Mesenchymal stem cell (in vitro differentiated cells and primary cell): ENCODE measurements at regions not wholly inside any gene's neighbourhood (a gene's known extent, or its start where the extent isn't known, plus 50 kb on each side); places are given as distances from the start of the nearest gene placed in this dataset.

ENCODE experiments used
- DNase-seq: peaks from one replicate; pipeline ENCODE4 v3.0.0-alpha.2; 2013
- H2AFZ ChIP-seq: one replicate; pipeline ENCODE4 v1.6.1; 2013; ENCODE audit warnings: low read depth, mild to moderate bottlenecking, control low read depth, inconsistent platforms, low read length, moderate library complexity
- H2AK5ac ChIP-seq: 2 replicates; pipeline ENCODE4 v1.6.1; 2013; ENCODE audit warnings: low read length, moderate library complexity, mild to moderate bottlenecking, inconsistent platforms; ENCODE audit not compliant: severe bottlenecking
- H2BK120ac ChIP-seq: one replicate; pipeline ENCODE4 v1.6.1; 2013; ENCODE audit warnings: low read depth, mild to moderate bottlenecking, inconsistent platforms, low read length, moderate library complexity
- H2BK12ac ChIP-seq, 2 experiments: one replicate each; pipeline ENCODE4 v1.6.1; 2013; ENCODE audit warnings: inconsistent platforms in 2 of 2, low read length in 2 of 2, mild to moderate bottlenecking in 2 of 2, moderate library complexity in 2 of 2, control low read depth in 1 of 2
- H2BK15ac ChIP-seq: one replicate; pipeline ENCODE4 v1.6.1; 2013; ENCODE audit warnings: mild to moderate bottlenecking, low read depth, inconsistent platforms; ENCODE audit not compliant: poor library complexity, severe bottlenecking
- H2BK5ac ChIP-seq: 2 replicates; pipeline ENCODE4 v1.6.1; 2013; ENCODE audit warnings: low read depth, mild to moderate bottlenecking, low read length, control low read depth, inconsistent platforms; ENCODE audit not compliant: poor library complexity, severe bottlenecking
- H3K14ac ChIP-seq, 2 experiments: one replicate each; pipeline ENCODE4 v1.6.1; 2013; ENCODE audit warnings: inconsistent platforms in 2 of 2, low read length in 2 of 2, control low read depth in 1 of 2, mild to moderate bottlenecking in 1 of 2, moderate library complexity in 1 of 2
- H3K18ac ChIP-seq, 2 experiments: one replicate each; pipeline ENCODE4 v1.6.1; 2013; ENCODE audit warnings: inconsistent platforms in 2 of 2, low read length in 2 of 2, control low read depth in 1 of 2, low read depth in 1 of 2, mild to moderate bottlenecking in 1 of 2
- H3K23ac ChIP-seq, 2 experiments: one replicate each; pipeline ENCODE4 v1.6.1; 2013; ENCODE audit warnings: inconsistent platforms in 2 of 2, low read length in 2 of 2, mild to moderate bottlenecking in 2 of 2, moderate library complexity in 2 of 2, control low read depth in 1 of 2
- H3K27ac ChIP-seq: 2 replicates; pipeline ENCODE4 v1.5.1; 2013; ENCODE audit warnings: mild to moderate bottlenecking, moderate library complexity, low read length, control low read depth, inconsistent platforms; ENCODE audit not compliant: poor library complexity, severe bottlenecking
- H3K27me3 ChIP-seq, 2 experiments: 2 replicates each; pipeline versions ENCODE4 v1.6.1 to v1.7.0; 2013; ENCODE audit warnings: low read length in 2 of 2, mild to moderate bottlenecking in 2 of 2, moderate library complexity in 2 of 2, control low read depth in 1 of 2, inconsistent platforms in 1 of 2; ENCODE audit not compliant: control insufficient read depth in 1 of 2, insufficient read depth in 1 of 2
- H3K36me3 ChIP-seq, 2 experiments: 2 replicates each; pipeline versions ENCODE4 v1.6.1 to v1.7.0; 2013; ENCODE audit warnings: low read length in 2 of 2, control low read depth in 1 of 2, inconsistent platforms in 1 of 2, low read depth in 1 of 2, mild to moderate bottlenecking in 1 of 2; ENCODE audit not compliant: insufficient read depth in 2 of 2, control insufficient read depth in 1 of 2
- H3K4ac ChIP-seq, 2 experiments: one replicate each; pipeline ENCODE4 v1.6.1; 2013; ENCODE audit warnings: inconsistent platforms in 2 of 2, low read length in 2 of 2, mild to moderate bottlenecking in 2 of 2, moderate library complexity in 2 of 2, control low read depth in 1 of 2, low read depth in 1 of 2
- H3K4me1 ChIP-seq: 2 replicates; pipeline ENCODE4 v1.6.1; 2013; ENCODE audit warnings: low read depth, low read length, control low read depth; ENCODE audit not compliant: control insufficient read depth, insufficient read depth
- H3K4me2 ChIP-seq: 2 replicates; pipeline ENCODE4 v1.6.1; 2013; ENCODE audit warnings: low read length, mild to moderate bottlenecking, inconsistent platforms; ENCODE audit not compliant: poor library complexity, severe bottlenecking
- H3K4me3 ChIP-seq, 2 experiments: 2 replicates each; pipeline versions ENCODE4 v1.5.1 to v1.7.0; 2013; ENCODE audit warnings: low read length in 2 of 2, mild to moderate bottlenecking in 2 of 2, control low read depth in 1 of 2, low read depth in 1 of 2; ENCODE audit not compliant: insufficient read depth in 1 of 2
- H3K79me1 ChIP-seq: replicated peaks from 2 replicates; pipeline ENCODE4 v1.6.1; 2013; ENCODE audit warnings: mild to moderate bottlenecking, control low read depth, low read length, inconsistent platforms; ENCODE audit not compliant: poor library complexity, severe bottlenecking
- H3K9ac ChIP-seq: 2 replicates; pipeline ENCODE4 v1.7.0; 2013; ENCODE audit warnings: mild to moderate bottlenecking, low read length, moderate library complexity
- H3K9me3 ChIP-seq: 2 replicates; pipeline ENCODE4 v1.7.0; 2013; ENCODE audit warnings: mild to moderate bottlenecking, low read length; ENCODE audit not compliant: control insufficient read depth
- H4K8ac ChIP-seq: one replicate; pipeline ENCODE4 v1.6.1; 2013; ENCODE audit warnings: inconsistent platforms, mild to moderate bottlenecking, low read length, moderate library complexity
- H4K91ac ChIP-seq: one replicate; pipeline ENCODE4 v1.6.1; 2013; ENCODE audit warnings: mild to moderate bottlenecking, low read length, inconsistent platforms
- WGBS: methylation state at CpG from one replicate; pipeline ENCODE4 v1.1.7; 2013; ENCODE audit warnings: mixed read lengths; 5-methylcytosine and 5-hydroxymethylcytosine counted together

GRCh38 chr1:67973051-67973450, 77.4 kb downstream of the DIRAS3 start:
- Histone ChIP-seq H4K8ac (no peak overlapping the region), H2BK5ac (no peak overlapping the region), H3K14ac (no peak overlapping the region), H3K79me1 (no peaks in the 10 kb centered on the region), H3K36me3 (no peaks in the 10 kb centered on the region), H2BK15ac (no peak overlapping the region), H3K9me3 (no peaks in the 10 kb centered on the region), H3K4me1 (no peaks in the 10 kb centered on the region), H3K9ac (no peak overlapping the region), H3K27ac (no peak overlapping the region), H2AK5ac (no peak overlapping the region), H3K4me3 (no peak overlapping the region), H3K27me3 (no peaks in the 10 kb centered on the region), H3K18ac (no peak overlapping the region), H3K4me2 (no peak overlapping the region), H3K23ac (no peak overlapping the region), H2AFZ (no peak overlapping the region), H3K4ac (no peak overlapping the region), H4K91ac (no peak overlapping the region), H2BK12ac (no peak overlapping the region), H2BK120ac (no peak overlapping the region)
- DNase-seq, result no peak

DNA sequence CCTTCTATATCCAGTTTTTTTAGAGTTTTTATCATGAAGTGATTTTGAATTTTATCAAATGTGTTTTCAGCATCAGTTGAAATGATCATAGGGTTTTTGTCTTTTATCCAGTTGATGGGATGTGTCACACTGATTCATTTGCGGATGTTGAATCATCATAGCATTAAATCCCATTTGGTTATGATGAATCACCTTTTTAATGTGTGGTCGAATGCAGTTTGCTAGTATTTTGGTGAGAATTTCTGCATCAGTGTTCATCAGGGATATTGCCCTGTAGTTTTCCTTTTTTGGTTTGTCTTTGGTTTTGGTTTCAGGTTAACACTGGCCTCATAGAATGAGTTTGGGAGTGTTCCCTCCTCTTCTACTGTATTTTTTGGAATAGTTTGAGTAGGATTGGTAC, 80.3 kb downstream of the DIRAS3 start:
- Histone ChIP-seq H3K9me3 (peaks cover 3% of the 10 kb centered on the region), H3K27ac (peak overlapping the region; percentile 35), H3K23ac (no peak overlapping the region), H2BK120ac (no peak overlapping the region), H3K9ac (peak overlapping the region; percentile 72), H3K4me2 (no peak overlapping the region), H4K8ac (no peak overlapping the region), H2BK12ac (no peak overlapping the region), H3K18ac (no peak overlapping the region), H2AK5ac (no peak overlapping the region), H2BK5ac (no peak overlapping the region), H3K79me1 (no peaks in the 10 kb centered on the region), H2BK15ac (no peak overlapping the region), H3K4ac (no peak overlapping the region), H2AFZ (no peak overlapping the region), H3K14ac (no peak overlapping the region), H4K91ac (no peak overlapping the region), H3K36me3 (no peaks in the 10 kb centered on the region), H3K4me3 (peak overlapping the region in 1 of 2 experiments; percentile 36), H3K27me3 (no peaks in the 10 kb centered on the region), H3K4me1 (no peaks in the 10 kb centered on the region)
- 40% methylated on average over 2 of the region's 2 CpGs for WGBS
- DNase-seq, result no peak

GRCh38 chr1:67969446-67969845, 81.0 kb downstream of the DIRAS3 start:
- no peak overlapping the region for H4K91ac ChIP-seq
- H2AK5ac ChIP-seq, result no peak overlapping the region
- H3K4me2 ChIP-seq, result no peak overlapping the region
- H3K23ac ChIP-seq, result no peak overlapping the region
- no peaks in the 10 kb centered on the region for H3K36me3 ChIP-seq
- no peaks in the 10 kb centered on the region for H3K4me1 ChIP-seq
- H3K9ac ChIP-seq, result peak overlapping the region; percentile 50
- no peak overlapping the region for H2BK15ac ChIP-seq
- H3K14ac ChIP-seq, result no peak overlapping the region
- no peak overlapping the region for H4K8ac ChIP-seq
- no peak overlapping the region for H3K27ac ChIP-seq
- H3K4me3 ChIP-seq, result no peak overlapping the region
- no peaks in the 10 kb centered on the region for H3K27me3 ChIP-seq
- DNase-seq, result no peak
- H3K4ac ChIP-seq, result no peak overlapping the region
- H3K18ac ChIP-seq, result no peak overlapping the region
- no peak overlapping the region for H2AFZ ChIP-seq
- no peaks in the 10 kb centered on the region for H3K79me1 ChIP-seq
- 100% methylated on average over 2 of the region's 2 CpGs for WGBS
- H2BK5ac ChIP-seq, result no peak overlapping the region
- H3K9me3 ChIP-seq, result peaks cover 8% of the 10 kb centered on the region
- H2BK120ac ChIP-seq, result no peak overlapping the region
- H2BK12ac ChIP-seq, result no peak overlapping the region

- Histone ChIP-seq H3K4me1 (no peaks in the 10 kb centered on the region), H3K9me3 (peaks cover 33% of the 10 kb centered on the region), H3K4ac (no peak overlapping the region), H2BK12ac (no peak overlapping the region), H3K27me3 (no peaks in the 10 kb centered on the region), H4K91ac (no peak overlapping the region), H2BK5ac (no peak overlapping the region), H2BK15ac (no peak overlapping the region), H3K9ac (no peak overlapping the region), H3K4me3 (no peak overlapping the region), H3K14ac (no peak overlapping the region), H3K36me3 (no peaks in the 10 kb centered on the region), H3K23ac (no peak overlapping the region), H4K8ac (no peak overlapping the region), H2AFZ (no peak overlapping the region), H3K18ac (no peak overlapping the region), H3K79me1 (no peaks in the 10 kb centered on the region), H2BK120ac (no peak overlapping the region), H3K27ac (no peak overlapping the region), H2AK5ac (no peak overlapping the region), H3K4me2 (no peak overlapping the region)
- DNase-seq, result no peak
Observed at GRCh38 chr1:67966666-67967009, 83.8 kb downstream of the DIRAS3 start.
